Gastrocnemius medialis (tissue), 4 donors: ENCODE measurements at regions not wholly inside any gene's neighbourhood (a gene's known extent, or its start where the extent isn't known, plus 50 kb on each side); places are given as distances from the start of the nearest gene placed in this dataset.

Source experiments
- ATAC-seq, 2 donors: fragments of 150-250 bp; one replicate each; pipeline ENCODE4 v1.9.1; 2016
- DNase-seq, 2 donors: peaks; one replicate each; pipeline ENCODE4 v3.0.0-alpha.2; 2019
- H3K27ac ChIP-seq, 4 donors: fragments of 200-600 bp; sonication (generic); 1 replicate in 1 of 4; 2 replicates in 3 of 4; pipeline ENCODE4 v1.5.1; 2016 to 2018; ENCODE audit warnings: mild to moderate bottlenecking in 2 of 4, moderate library complexity in 1 of 4
- H3K27me3 ChIP-seq, 3 donors: fragments of 200-600 bp; sonication (generic) in 2 of 3; 1 replicate in 1 of 3; 2 replicates in 2 of 3; pipeline versions ENCODE4 v1.5.1 to v1.6.0; 2016 to 2019; ENCODE audit warnings: mild to moderate bottlenecking in 1 of 3, moderate library complexity in 1 of 3
- H3K36me3 ChIP-seq, 2 donors: fragments of 200-600 bp; sonication (generic) in 1 of 2; one replicate each; pipeline ENCODE4 v1.5.1; 2017 to 2018
- H3K4me1 ChIP-seq, 2 donors: fragments of 200-600 bp; sonication (generic) in 1 of 2; one replicate each; pipeline ENCODE4 v1.5.1; 2016 to 2017; ENCODE audit warnings: mild to moderate bottlenecking in 2 of 2
- H3K4me3 ChIP-seq, 4 donors: fragments of 200-600 bp; sonication (generic) in 3 of 4; 1 replicate in 1 of 4; 2 replicates in 3 of 4; pipeline ENCODE4 v1.5.1; 2016 to 2019; ENCODE audit warnings: mild to moderate bottlenecking in 2 of 4
- H3K9me3 ChIP-seq, 3 donors: fragments of 200-600 bp; sonication (generic) in 2 of 3; 1 replicate in 1 of 3; 2 replicates in 2 of 3; pipeline ENCODE4 v1.5.1; 2016 to 2019
- CTCF ChIP-seq, 5 experiments: fragments of 450-650 bp in 3 of 5; fragments of 200-600 bp in 2 of 5; sonication (generic) in 2 of 5; IDR thresholded peaks in 4 of 5; conservative IDR thresholded peaks in 1 of 5; 1 replicate in 4 of 5; 2 replicates in 1 of 5; pipeline ENCODE4 v1.5.1; 2016 to 2019; ENCODE audit warnings: antibody characterized with exemption in 5 of 5, mild to moderate bottlenecking in 3 of 5, moderate library complexity in 3 of 5
- POLR2A ChIP-seq, 2 donors: fragments of 450-650 bp; IDR thresholded peaks; one replicate each; pipeline ENCODE4 v1.6.1; 2017; ENCODE audit warnings: antibody characterized with exemption in 2 of 2, mild to moderate bottlenecking in 2 of 2, moderate library complexity in 2 of 2
- in situ Hi-C, 4 donors: fragments of 200-750 bp; cut with MboI; loops; one replicate each; pipeline versions ENCODE4 v1.15.0 to v1.8.0; 2017; ENCODE audit warnings: low sequenced_read_pairs in 4 of 4
- intact Hi-C: fragments of 100-400 bp; cut with DNase I; formaldehyde crosslinking; loops from one replicate; pipeline ENCODE4 v1.15.1; 2023; ENCODE audit warnings: low total_unique reads

- Histone ChIP-seq H3K9me3 (no peaks in the 10 kb centered on the region), H3K4me3 (no peak overlapping the region), H3K4me1 (no peaks in the 10 kb centered on the region), H3K27ac (no peak overlapping the region), H3K27me3 (peaks cover 0 to 2% (median 0%) of the 10 kb centered on the region in 3 donors), H3K36me3 (no peaks in the 10 kb centered on the region)
- intact Hi-C loops (no loop called here), in situ Hi-C loops (loop anchor here in 1 of 4 donors (10.0 kb wide), 1 partner anchor 77 kb away; no protein-coding TSS in a partner anchor)
- ATAC-seq (no peak), DNase-seq (no peak)
- TF ChIP-seq CTCF (IDR thresholded peaks at IDR 0.05 in 4 of 5, conservative IDR thresholded peaks at IDR 0.05 in 1 of 5) = no peak
- TF ChIP-seq POLR2A (IDR thresholded peaks at IDR 0.05) = no peak
Observed at GRCh38 chr20:51227744-51228143, 204.8 kb upstream of the KCNG1 start.

GRCh38 chr20:51223183-51223720, 200.3 kb upstream of the KCNG1 start:
- intact Hi-C loops (no loop called here), in situ Hi-C loops (loop anchor here in 1 of 4 donors (10.0 kb wide), 1 partner anchor 82 kb away; no protein-coding TSS in a partner anchor)
- no peaks in the 10 kb centered on the region for H3K9me3 ChIP-seq
- no peak overlapping the region for H3K27ac ChIP-seq
- TF ChIP-seq CTCF (IDR thresholded peaks at IDR 0.05 in 4 of 5, conservative IDR thresholded peaks at IDR 0.05 in 1 of 5) = no peak
- TF ChIP-seq POLR2A (IDR thresholded peaks at IDR 0.05) = no peak
- ATAC-seq (no peak), DNase-seq (no peak)
- H3K36me3 ChIP-seq = no peaks in the 10 kb centered on the region
- no peaks in the 10 kb centered on the region for H3K4me1 ChIP-seq
- H3K27me3 ChIP-seq = peaks cover 0 to 20% (median 7%) of the 10 kb centered on the region in 3 donors
- no peak overlapping the region for H3K4me3 ChIP-seq

GRCh38 chr20:51221791-51222408, 199.0 kb upstream of the KCNG1 start:
- Histone ChIP-seq H3K27ac (no peak overlapping the region), H3K27me3 (peaks cover 0 to 24% (median 17%) of the 10 kb centered on the region in 3 donors), H3K9me3 (peaks cover 0 to 5% (median 0%) of the 10 kb centered on the region in 3 donors), H3K4me1 (no peaks in the 10 kb centered on the region), H3K4me3 (no peak overlapping the region), H3K36me3 (no peaks in the 10 kb centered on the region)
- in situ Hi-C loops (loop anchor here in 1 of 4 donors (10.0 kb wide), 1 partner anchor 83 kb away; no protein-coding TSS in a partner anchor), intact Hi-C loops (no loop called here)
- DNase-seq (no peak), ATAC-seq (no peak)
- TF ChIP-seq CTCF (IDR thresholded peaks at IDR 0.05 in 4 of 5, conservative IDR thresholded peaks at IDR 0.05 in 1 of 5) = no peak
- no peak for TF ChIP-seq POLR2A (IDR thresholded peaks at IDR 0.05)

- Histone ChIP-seq H3K27me3 (peaks cover 0 to 24% (median 17%) of the 10 kb centered on the region in 3 donors), H3K27ac (no peak overlapping the region), H3K9me3 (peaks cover 0 to 5% (median 0%) of the 10 kb centered on the region in 3 donors), H3K4me3 (no peak overlapping the region), H3K36me3 (no peaks in the 10 kb centered on the region), H3K4me1 (no peaks in the 10 kb centered on the region)
- in situ Hi-C loops (loop anchor here in 1 of 4 donors (10.0 kb wide), 1 partner anchor 84 kb away; no protein-coding TSS in a partner anchor), intact Hi-C loops (no loop called here)
- TF ChIP-seq POLR2A (IDR thresholded peaks at IDR 0.05) (no peak), CTCF (IDR thresholded peaks at IDR 0.05 in 4 of 5, conservative IDR thresholded peaks at IDR 0.05 in 1 of 5) (no peak)
- DNase-seq = no peak
- ATAC-seq = no peak
Observed at GRCh38 chr20:51221103-51221502, 198.2 kb upstream of the KCNG1 start.
